ENCODE measurements at regions not wholly inside any gene's neighbourhood (a gene's known extent, or its start where the extent isn't known, plus 50 kb on each side); places are given as distances from the start of the nearest gene placed in this dataset.

DNA sequence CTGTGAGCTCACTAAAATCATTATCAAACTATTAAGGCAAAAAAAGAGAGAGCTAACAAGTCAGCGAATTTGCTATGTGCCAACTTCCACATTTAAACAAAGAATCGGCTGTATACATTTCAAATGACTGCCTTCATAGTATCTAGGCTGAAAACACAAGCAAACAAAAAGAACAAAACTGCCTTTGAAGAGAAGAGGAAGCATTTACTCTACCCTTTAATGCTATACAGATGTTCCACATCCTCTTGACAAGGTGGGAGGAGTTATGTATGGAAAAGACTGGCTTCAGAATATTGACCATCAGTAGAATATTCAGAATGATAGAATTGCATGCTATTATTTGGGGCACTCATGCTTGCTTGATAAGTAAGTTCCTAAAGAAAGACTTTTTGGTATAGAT is 741.7 kb downstream of the PLCL1 start:
- H3K27me3 ChIP-seq (ENCODE audit: insufficient read depth, low read depth, severe bottlenecking), result no peaks in the 10 kb centered on the region
- no peaks in the 10 kb centered on the region for H3K9me3 ChIP-seq (ENCODE audit: severe bottlenecking)
- no peak overlapping the region for H3K4me3 ChIP-seq (ENCODE audit: low read depth, low read length)
- no peak for DNase-seq
- H3K36me3 ChIP-seq, result no peaks in the 10 kb centered on the region
- no peak overlapping the region for H3K27ac ChIP-seq
- TF ChIP-seq, protein P1, sequence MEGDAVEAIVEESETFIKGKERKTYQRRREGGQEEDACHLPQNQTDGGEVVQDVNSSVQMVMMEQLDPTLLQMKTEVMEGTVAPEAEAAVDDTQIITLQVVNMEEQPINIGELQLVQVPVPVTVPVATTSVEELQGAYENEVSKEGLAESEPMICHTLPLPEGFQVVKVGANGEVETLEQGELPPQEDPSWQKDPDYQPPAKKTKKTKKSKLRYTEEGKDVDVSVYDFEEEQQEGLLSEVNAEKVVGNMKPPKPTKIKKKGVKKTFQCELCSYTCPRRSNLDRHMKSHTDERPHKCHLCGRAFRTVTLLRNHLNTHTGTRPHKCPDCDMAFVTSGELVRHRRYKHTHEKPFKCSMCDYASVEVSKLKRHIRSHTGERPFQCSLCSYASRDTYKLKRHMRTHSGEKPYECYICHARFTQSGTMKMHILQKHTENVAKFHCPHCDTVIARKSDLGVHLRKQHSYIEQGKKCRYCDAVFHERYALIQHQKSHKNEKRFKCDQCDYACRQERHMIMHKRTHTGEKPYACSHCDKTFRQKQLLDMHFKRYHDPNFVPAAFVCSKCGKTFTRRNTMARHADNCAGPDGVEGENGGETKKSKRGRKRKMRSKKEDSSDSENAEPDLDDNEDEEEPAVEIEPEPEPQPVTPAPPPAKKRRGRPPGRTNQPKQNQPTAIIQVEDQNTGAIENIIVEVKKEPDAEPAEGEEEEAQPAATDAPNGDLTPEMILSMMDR (IDR thresholded peaks at IDR 0.05; ENCODE audit: low read depth, low read length), result no peak

- no peak overlapping the region for H3K27ac ChIP-seq
- no peaks in the 10 kb centered on the region for H3K27me3 ChIP-seq (ENCODE audit: insufficient read depth, low read depth, severe bottlenecking)
- H3K36me3 ChIP-seq, result no peaks in the 10 kb centered on the region
- no peak for DNase-seq
- TF ChIP-seq, protein P1 (IDR thresholded peaks at IDR 0.05; ENCODE audit: low read depth, low read length), result no peak
- no peak overlapping the region for H3K4me3 ChIP-seq (ENCODE audit: low read depth, low read length)
- H3K9me3 ChIP-seq (ENCODE audit: severe bottlenecking), result no peaks in the 10 kb centered on the region
Measured at GRCh38 chr2:198545411-198545810, 741.0 kb downstream of the PLCL1 start.

GRCh38 chr2:198544461-198544860 is 740.1 kb downstream of the PLCL1 start:
- Histone ChIP-seq H3K27me3 (ENCODE audit: insufficient read depth, low read depth, severe bottlenecking) (no peaks in the 10 kb centered on the region), H3K36me3 (no peaks in the 10 kb centered on the region), H3K27ac (no peak overlapping the region), H3K9me3 (ENCODE audit: severe bottlenecking) (no peaks in the 10 kb centered on the region), H3K4me3 (ENCODE audit: low read depth, low read length) (no peak overlapping the region)
- TF ChIP-seq, protein P1 (IDR thresholded peaks at IDR 0.05; ENCODE audit: low read depth, low read length), result no peak
- no peak for DNase-seq

- TF ChIP-seq, protein P1 (IDR thresholded peaks at IDR 0.05; ENCODE audit: low read depth, low read length), result no peak
- no peaks in the 10 kb centered on the region for H3K27me3 ChIP-seq (ENCODE audit: insufficient read depth, low read depth, severe bottlenecking)
- DNase-seq, result no peak
- H3K4me3 ChIP-seq (ENCODE audit: low read depth, low read length), result no peak overlapping the region
- no peaks in the 10 kb centered on the region for H3K36me3 ChIP-seq
- H3K27ac ChIP-seq, result no peak overlapping the region
- no peaks in the 10 kb centered on the region for H3K9me3 ChIP-seq (ENCODE audit: severe bottlenecking)
Measured at GRCh38 chr2:198534756-198535155, 730.4 kb downstream of the PLCL1 start.

DNA sequence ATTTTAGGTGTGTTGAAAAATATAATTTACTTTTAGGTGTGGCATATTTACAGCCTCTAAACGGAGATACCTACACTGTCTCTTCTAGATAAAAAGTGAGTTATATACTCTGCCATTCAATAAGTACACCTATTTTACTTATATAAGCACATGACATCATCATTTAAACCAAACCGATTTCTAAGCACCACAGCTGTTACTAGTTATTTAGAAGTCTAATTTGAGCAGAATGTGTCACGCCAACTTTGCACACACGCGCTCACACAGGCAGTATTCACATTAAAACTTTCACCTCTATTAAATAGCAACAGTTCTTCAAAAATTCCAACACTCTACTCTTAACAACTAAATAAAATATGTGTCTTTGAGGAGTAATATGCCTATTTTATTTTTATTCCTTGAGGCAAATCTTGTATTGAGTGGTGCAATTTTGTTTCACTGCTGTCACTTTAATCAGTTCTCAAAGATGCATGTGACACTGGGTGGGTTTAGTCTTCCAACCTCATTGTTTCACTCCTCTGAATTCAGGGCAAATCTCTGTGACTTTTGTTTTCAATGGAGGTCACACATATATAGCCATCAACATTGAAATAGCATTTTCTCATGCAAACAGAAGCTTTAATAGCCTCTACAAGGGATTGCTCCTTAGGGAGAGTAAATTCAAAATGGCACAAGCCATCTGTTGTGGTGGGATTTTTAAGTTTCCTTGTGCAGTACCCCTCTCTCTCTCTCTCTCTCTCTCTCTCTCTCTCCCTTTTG is 721.0 kb downstream of the PLCL1 start:
- Histone ChIP-seq H3K36me3 (no peaks in the 10 kb centered on the region), H3K4me3 (ENCODE audit: low read depth, low read length) (no peak overlapping the region), H3K9me3 (ENCODE audit: severe bottlenecking) (no peaks in the 10 kb centered on the region), H3K27ac (no peak overlapping the region), H3K27me3 (ENCODE audit: insufficient read depth, low read depth, severe bottlenecking) (no peaks in the 10 kb centered on the region)
- TF ChIP-seq, protein P1 (IDR thresholded peaks at IDR 0.05; ENCODE audit: low read depth, low read length), result no peak
- DNase-seq, result no peak

DNA sequence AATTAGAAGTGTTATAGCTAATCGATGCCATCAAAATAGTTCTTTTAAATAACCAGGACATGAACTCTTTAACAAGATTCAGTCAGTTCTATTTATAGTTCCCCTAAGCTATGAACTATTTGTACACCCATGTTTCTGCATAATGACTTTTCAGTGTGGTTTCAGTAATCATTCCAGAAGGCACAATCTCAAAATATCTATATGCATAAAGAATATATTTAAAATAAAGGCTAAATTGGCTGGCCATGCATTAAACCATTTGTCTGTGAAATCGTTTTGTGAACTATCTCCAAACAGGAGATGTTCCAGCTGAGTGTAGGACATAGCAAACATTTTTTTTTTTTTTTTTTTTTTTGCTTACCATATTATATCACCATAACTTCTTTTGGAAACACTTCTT is 719.3 kb downstream of the PLCL1 start:
- no peak for DNase-seq
- H3K36me3 ChIP-seq, result no peaks in the 10 kb centered on the region
- no peaks in the 10 kb centered on the region for H3K27me3 ChIP-seq (ENCODE audit: insufficient read depth, low read depth, severe bottlenecking)
- TF ChIP-seq, protein P1 (IDR thresholded peaks at IDR 0.05; ENCODE audit: low read depth, low read length), result no peak
- H3K9me3 ChIP-seq (ENCODE audit: severe bottlenecking), result no peaks in the 10 kb centered on the region
- H3K4me3 ChIP-seq (ENCODE audit: low read depth, low read length), result no peak overlapping the region
- H3K27ac ChIP-seq, result no peak overlapping the region
